Suppressor macrophage treated with lipopolysaccharide for 4 hours (primary cell): ENCODE measurements at regions not wholly inside any gene's neighbourhood (a gene's known extent, or its start where the extent isn't known, plus 50 kb on each side); places are given as distances from the start of the nearest gene placed in this dataset.
A peak's percentile ranks its signal among the peaks of the same experiment; 100 is the strongest.

Experiments used
- DNase-seq: peaks from one replicate; pipeline ENCODE4 v3.0.0-alpha.2; 2020

DNA sequence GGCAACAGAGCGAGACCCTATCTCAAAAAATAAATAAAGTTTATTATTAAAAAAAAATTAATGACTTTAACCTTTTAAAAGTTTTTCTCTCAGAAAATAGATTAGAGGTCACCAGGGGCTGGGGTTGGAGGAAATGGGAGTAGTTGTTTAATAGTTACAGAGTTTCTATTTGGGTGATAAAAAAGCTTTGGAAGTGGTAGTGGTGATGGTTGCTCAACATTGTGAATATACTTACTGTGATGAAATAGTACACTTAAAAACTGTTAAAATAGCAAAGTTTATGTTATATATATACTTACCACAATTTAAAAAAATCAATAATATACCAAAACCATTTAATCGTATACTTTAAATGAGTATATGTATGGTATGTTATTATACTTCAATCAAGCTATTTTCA, 59.6 kb downstream of the ARL6IP4 start:
- no peak for DNase-seq

DNA sequence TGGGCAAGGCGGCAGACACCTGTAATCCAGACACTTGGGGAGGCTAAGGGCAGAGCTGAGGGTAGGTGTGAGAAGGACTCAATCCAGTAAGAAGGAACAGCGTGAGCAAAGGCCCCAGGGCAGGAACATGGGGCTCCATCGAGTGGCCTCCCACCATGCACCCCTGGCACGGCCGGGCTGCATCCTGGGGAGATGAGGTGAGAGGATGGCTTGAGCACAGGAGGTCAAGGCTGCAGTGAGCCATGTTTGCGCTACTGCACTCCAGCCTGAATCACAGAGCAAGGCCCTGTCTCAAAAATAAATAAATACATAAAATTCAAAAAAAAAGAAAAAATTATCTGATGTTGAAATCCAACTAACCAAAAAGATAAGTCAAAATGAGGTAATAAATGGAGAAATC, 58.5 kb downstream of the ARL6IP4 start:
- no peak for DNase-seq

- no peak for DNase-seq
Measured at GRCh38 chr12:123038486-123038885, 58.0 kb downstream of the ARL6IP4 start.

DNA sequence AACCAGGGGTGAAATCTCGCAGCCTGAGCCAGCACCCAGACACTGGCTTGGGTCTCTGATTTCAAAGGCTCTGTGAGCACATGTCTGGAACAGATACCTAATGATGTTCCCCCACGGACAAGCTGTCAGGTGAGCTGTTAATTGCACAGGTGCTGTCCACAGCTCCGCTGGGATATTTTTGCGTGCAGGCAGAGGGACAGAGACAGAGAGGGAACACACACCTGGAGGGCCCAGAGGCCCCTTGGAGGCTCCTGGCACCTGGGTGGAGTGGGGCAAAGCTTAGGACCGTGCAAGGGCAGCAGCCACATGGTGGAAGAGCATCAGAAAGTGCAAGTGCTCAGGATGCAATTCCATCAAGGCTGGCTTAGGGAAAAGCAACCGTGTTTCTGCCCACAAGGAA, 57.3 kb downstream of the ARL6IP4 start:
- DNase-seq = no peak

DNA sequence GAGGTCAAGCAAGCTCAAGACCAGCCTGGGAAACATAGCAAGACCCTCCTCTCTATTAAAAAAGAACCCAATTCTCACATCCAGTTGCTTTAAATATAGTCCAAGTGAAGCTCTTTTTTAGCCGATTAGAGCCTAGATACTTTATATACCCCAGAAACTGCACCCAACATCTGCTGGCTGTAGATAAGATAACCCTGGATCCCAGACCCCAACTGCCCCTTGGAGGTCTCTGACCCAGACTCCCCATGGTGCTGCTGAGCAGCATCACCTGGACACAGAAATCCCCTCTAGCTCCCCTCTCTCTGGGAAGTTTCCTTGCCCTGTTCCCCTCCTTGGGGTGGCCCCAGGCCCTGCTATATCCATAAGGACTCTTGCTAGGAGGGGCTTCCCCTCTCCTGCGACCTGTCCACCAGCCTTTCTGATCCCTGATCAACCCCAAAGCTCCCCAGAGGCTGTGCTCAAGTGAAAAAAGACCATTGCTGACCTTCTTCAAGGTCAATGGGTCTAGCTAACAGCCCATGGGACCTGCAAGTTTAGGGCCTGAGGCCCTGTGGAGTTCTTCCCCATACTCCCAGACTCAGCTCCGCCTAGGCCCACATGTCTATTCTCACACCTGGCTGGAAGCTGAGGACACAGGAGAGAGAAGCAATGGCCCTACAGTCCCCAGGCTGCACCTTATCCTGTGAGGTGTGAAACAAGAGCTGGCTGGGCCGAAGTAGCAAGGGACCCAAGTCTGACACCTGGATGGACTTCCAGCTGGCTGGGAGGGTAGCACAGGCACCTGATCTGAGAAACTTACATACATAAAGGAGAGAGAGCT, 56.2 kb downstream of the ARL6IP4 start:
- no peak for DNase-seq

- no peak for DNase-seq
Measured at GRCh38 chr12:123035841-123036240, 55.4 kb downstream of the ARL6IP4 start.

- DNase-seq = peak; percentile 32
Measured at GRCh38 chr12:123034865-123035264, 54.4 kb downstream of the ARL6IP4 start.

DNA sequence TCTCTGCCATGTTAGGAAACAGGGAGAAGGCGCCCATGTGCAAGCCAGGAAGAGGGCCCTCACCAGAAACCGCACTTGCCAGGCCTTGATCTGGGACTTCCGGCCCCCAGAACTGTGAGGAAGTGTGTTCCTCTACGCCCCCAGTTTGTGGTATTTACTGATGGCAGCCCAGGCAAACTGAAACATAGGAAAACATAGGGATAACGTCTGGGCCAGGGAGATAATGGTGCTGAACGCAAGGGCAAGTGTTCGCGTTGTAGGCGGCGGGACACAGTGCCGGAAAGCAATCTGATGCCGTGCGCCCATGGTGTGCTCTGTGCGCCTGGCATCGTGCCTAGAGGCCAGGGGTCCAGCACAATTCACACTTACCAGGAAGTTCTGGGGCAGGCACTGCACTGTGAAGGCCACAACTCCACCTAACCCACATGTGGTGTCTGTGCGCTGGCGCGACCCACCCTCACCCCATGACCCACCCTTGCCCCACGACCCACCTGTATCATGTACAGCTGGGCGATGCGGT, 53.6 kb downstream of the ARL6IP4 start:
- peak; percentile 23 for DNase-seq

- DNase-seq = no peak
Measured at GRCh38 chr12:123033392-123034021, 53.0 kb downstream of the ARL6IP4 start.

GRCh38 chr12:123032736-123033391, 52.4 kb downstream of the ARL6IP4 start:
- no peak for DNase-seq
